ENCODE measurements at regions not wholly inside any gene's neighbourhood (a gene's known extent, or its start where the extent isn't known, plus 50 kb on each side); places are given as distances from the start of the nearest gene placed in this dataset.

DNA sequence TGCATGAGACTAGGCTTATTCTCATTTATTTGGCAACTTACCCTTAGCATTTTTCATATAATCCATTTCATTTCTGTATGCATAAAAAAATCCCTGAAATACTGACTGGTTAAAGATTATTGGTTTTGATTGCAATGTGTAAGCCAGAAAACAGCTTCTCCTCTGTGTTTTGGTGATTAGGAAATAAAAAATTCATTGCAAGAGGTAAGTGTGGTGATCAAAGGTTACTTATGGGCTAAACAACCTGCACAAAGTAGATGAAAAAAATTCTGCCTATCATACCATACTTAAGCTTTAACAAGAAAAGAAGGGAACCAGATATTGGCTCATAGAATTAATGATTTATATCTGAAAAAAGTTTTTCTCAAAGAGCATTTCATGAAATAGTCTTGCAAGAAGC lies 64.0 kb upstream of the TMEM168 start:
- DNase-seq (ENCODE audit: low read depth in 1 of 2, low spot score in 1 of 2) = no peak
- in situ Hi-C loops (cut with HindIII; ENCODE audit: low pct_unique_long_range_greater_than_20kb, low sequenced_read_pairs) = no loop called here
- no peak for TF ChIP-seq JUND (IDR thresholded peaks at IDR 0.05; ENCODE audit: low read depth)

DNA sequence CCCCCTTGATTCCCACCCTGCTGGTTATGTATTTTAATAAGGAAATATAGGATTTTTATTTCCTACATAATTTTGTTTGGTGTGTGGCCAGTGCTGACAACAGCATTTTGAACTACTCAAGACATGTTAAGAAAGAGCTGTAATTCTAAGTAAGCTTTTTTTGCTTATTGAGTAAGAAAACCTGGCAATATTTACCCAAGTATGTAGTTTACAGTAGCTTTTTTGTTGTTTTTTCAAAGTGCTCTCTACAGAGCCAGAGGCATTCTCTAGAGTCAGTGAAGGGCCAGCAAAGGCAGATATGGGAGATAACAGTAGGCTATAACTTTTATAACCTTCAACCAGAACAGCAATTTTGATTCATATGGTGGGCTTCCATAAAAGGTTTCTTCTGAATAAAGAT lies 63.2 kb upstream of the TMEM168 start:
- no peak for DNase-seq (ENCODE audit: low read depth in 1 of 2, low spot score in 1 of 2)
- TF ChIP-seq JUND (IDR thresholded peaks at IDR 0.05; ENCODE audit: low read depth) = no peak
- in situ Hi-C loops (cut with HindIII; ENCODE audit: low pct_unique_long_range_greater_than_20kb, low sequenced_read_pairs) = no loop called here

DNA sequence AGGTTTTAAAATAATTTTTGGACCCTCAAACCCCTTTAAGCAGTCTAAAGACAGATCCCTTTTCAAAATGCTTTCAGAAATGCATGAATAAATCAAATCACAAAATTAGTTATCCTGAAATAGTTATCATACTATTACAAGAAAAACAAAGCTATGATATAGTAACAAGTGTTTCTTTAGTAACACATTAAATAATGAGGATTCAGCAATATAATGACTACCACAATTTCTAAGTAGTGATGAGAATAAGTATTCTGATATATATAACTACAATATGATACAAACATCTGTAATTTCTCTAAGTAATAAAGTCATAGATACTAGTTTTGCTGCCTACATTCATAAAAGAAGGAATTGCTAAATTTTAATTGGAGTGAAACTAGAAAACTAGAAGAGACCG lies 53.0 kb upstream of the TMEM168 start:
- TF ChIP-seq JUND (IDR thresholded peaks at IDR 0.05; ENCODE audit: low read depth) = no peak
- in situ Hi-C loops (cut with HindIII; ENCODE audit: low pct_unique_long_range_greater_than_20kb, low sequenced_read_pairs) = no loop called here
- DNase-seq (ENCODE audit: low read depth in 1 of 2, low spot score in 1 of 2) = no peak

Data from T47D (cell line).